ENCODE measurements at regions not wholly inside any gene's neighbourhood (a gene's known extent, or its start where the extent isn't known, plus 50 kb on each side); places are given as distances from the start of the nearest gene placed in this dataset.

DNA sequence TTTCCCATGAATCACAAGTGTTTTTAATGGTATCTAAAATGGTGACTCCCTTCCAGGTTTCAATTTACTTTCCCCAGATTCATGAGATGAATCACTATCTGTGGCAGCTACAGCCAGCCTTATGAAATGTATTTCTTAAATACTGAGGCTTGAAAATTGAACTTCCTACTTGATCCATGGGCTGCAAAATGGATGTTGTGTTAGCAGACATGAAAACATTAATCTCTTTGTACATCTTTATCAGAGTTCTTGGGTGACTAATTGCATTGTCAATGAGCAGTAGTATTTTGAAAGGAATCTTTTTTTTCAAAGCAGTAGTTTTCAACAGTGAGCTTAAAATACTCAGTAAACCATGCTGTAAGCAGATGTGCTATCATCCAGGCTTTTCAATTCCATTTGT, 250.8 kb downstream of the SLC6A15 start:
- TF ChIP-seq YY1 (IDR thresholded peaks at IDR 0.05; ENCODE audit: insufficient read depth, insufficient read length) (no peak), ZNF274 (IDR thresholded peaks at IDR 0.05; ENCODE audit: low read depth, low read length) (no peak)
